ENCODE measurements at regions not wholly inside any gene's neighbourhood (a gene's known extent, or its start where the extent isn't known, plus 50 kb on each side); places are given as distances from the start of the nearest gene placed in this dataset.

- no peak for TF ChIP-seq EHF (CRISPR knock-in tag; IDR thresholded peaks at IDR 0.05)
- no peak for TF ChIP-seq MAX (IDR thresholded peaks at IDR 0.05)
- no peak for TF ChIP-seq TFCP2L1 (CRISPR knock-in tag; IDR thresholded peaks at IDR 0.05)
- TF ChIP-seq EP300 (IDR thresholded peaks at IDR 0.05) = no peak
- no peak for TF ChIP-seq SREBF2 (IDR thresholded peaks at IDR 0.05)
- TF ChIP-seq JUN (IDR thresholded peaks at IDR 0.05) = no peak
- TF ChIP-seq HES2 (IDR thresholded peaks at IDR 0.05) = no peak
- TF ChIP-seq RCOR1 (IDR thresholded peaks at IDR 0.05; ENCODE audit: low read depth, low read length) = no peak
- no peak for TF ChIP-seq ZFP36 (IDR thresholded peaks at IDR 0.05; ENCODE audit: borderline replicate concordance, partially characterized antibody)
- no peak for TF ChIP-seq RFX5 (IDR thresholded peaks at IDR 0.05)
- TF ChIP-seq HDAC2 (IDR thresholded peaks at IDR 0.05) = no peak
- TF ChIP-seq MYC (IDR thresholded peaks at IDR 0.05; ENCODE audit: borderline replicate concordance, low read length) = no peak
- TF ChIP-seq NR3C1 (IDR thresholded peaks at IDR 0.05) = no peak
- no peak for TF ChIP-seq E2F6 (IDR thresholded peaks at IDR 0.05; ENCODE audit: borderline replicate concordance, low read depth)
- ATAC-seq (no peak), FAIRE-seq (no peak), DNase-seq (ENCODE audit: low read depth in 1 of 2, low spot score in 1 of 2) (no peak)
- ChIA-PET CTCF (interaction anchor here (0.5 to 2.1 kb wide), 2 partner anchors 33 to 56 kb away, joined by 3 to 6 read pairs; no protein-coding TSS in a partner anchor), POLR2A (no interaction called here)
- Histone ChIP-seq H3K9me3 (0 out of 3 replicates have a peak, but pooled peaks cover under 1% of the 10 kb centered on the region), H3K4me1 (no peaks in the 10 kb centered on the region), H3K4me2 (no peak overlapping the region), H3K4me3 (no peak overlapping the region), H3K27ac (no peak overlapping the region)
- 36% methylated on average over 4 of the region's 4 CpGs for WGBS (ENCODE audit: missing lambda C conversion rate)
Observed at GRCh38 chr12:13311551-13311950, 115.0 kb downstream of the EMP1 start.

- ChIA-PET POLR2A (no interaction called here), CTCF (interaction anchor here (1.6 kb wide), 1 partner anchor 227 kb away, joined by 4 read pairs; no protein-coding TSS in a partner anchor)
- Histone ChIP-seq H3K9me3 (no peaks in the 10 kb centered on the region), H3K4me2 (no peak overlapping the region), H3K4me3 (no peak overlapping the region), H3K27ac (no peak overlapping the region), H3K4me1 (no peaks in the 10 kb centered on the region)
- 21% methylated on average over 4 of the region's 4 CpGs for WGBS (ENCODE audit: missing lambda C conversion rate)
- no peak for TF ChIP-seq SMC3 (IDR thresholded peaks at IDR 0.05)
- no peak for TF ChIP-seq NFE2L2 (conservative IDR thresholded peaks at IDR 0.05; ENCODE audit: low read length)
- no peak for TF ChIP-seq ZC3H11A (IDR thresholded peaks at IDR 0.05)
- no peak for TF ChIP-seq HMGXB4 (CRISPR knock-in tag; IDR thresholded peaks at IDR 0.05; ENCODE audit: borderline replicate concordance)
- TF ChIP-seq JUN (IDR thresholded peaks at IDR 0.05) = no peak
- no peak for TF ChIP-seq GATA3 (IDR thresholded peaks at IDR 0.05; ENCODE audit: borderline replicate concordance)
- no peak for TF ChIP-seq E2F6 (IDR thresholded peaks at IDR 0.05; ENCODE audit: borderline replicate concordance, low read depth)
- FAIRE-seq (no peak), DNase-seq (ENCODE audit: low read depth in 1 of 2, low spot score in 1 of 2) (no peak), ATAC-seq (no peak)
Observed at GRCh38 chr12:13307143-13307816, 110.8 kb downstream of the EMP1 start.

- CTCF ChIA-PET = interaction anchor here (0.9 to 3.5 kb wide), 4 partner anchors 18 to 230 kb away, joined by 3 to 15 read pairs (median 5); no protein-coding TSS in a partner anchor
- TF ChIP-seq E2F6 (IDR thresholded peaks at IDR 0.05; ENCODE audit: borderline replicate concordance, low read depth) = no peak
- TF ChIP-seq GATA3 (IDR thresholded peaks at IDR 0.05; ENCODE audit: borderline replicate concordance) = no peak
- TF ChIP-seq MYC (IDR thresholded peaks at IDR 0.05; ENCODE audit: borderline replicate concordance, low read length) = no peak
- TF ChIP-seq SREBF2 (IDR thresholded peaks at IDR 0.05) = no peak
- TF ChIP-seq HOXB5 (CRISPR knock-in tag; IDR thresholded peaks at IDR 0.05) = no peak
- no peak for TF ChIP-seq HMGXB4 (CRISPR knock-in tag; IDR thresholded peaks at IDR 0.05; ENCODE audit: borderline replicate concordance)
- TF ChIP-seq HES2 (IDR thresholded peaks at IDR 0.05) = no peak
- TF ChIP-seq SMC3 (IDR thresholded peaks at IDR 0.05) = no peak
- TF ChIP-seq MAX (IDR thresholded peaks at IDR 0.05) = no peak
- no peak for TF ChIP-seq ZNF302 (CRISPR knock-in tag; IDR thresholded peaks at IDR 0.05)
- no peak for TF ChIP-seq ATOH8 (CRISPR knock-in tag; IDR thresholded peaks at IDR 0.05; ENCODE audit: low read depth)
- no peak for TF ChIP-seq JUN (IDR thresholded peaks at IDR 0.05)
- ATAC-seq (no peak), FAIRE-seq (no peak), DNase-seq (ENCODE audit: low read depth in 1 of 2, low spot score in 1 of 2) (no peak)
- H3K4me1 ChIP-seq = no peaks in the 10 kb centered on the region
- no peak overlapping the region for H3K27ac ChIP-seq
- no peak overlapping the region for H3K4me3 ChIP-seq
- no peaks in the 10 kb centered on the region for H3K9me3 ChIP-seq
- H3K4me2 ChIP-seq = no peak overlapping the region
- 81% methylated on average over 2 of the region's 2 CpGs for WGBS (ENCODE audit: missing lambda C conversion rate)
- POLR2A ChIA-PET = no interaction called here
Observed at GRCh38 chr12:13304924-13305323, 108.4 kb downstream of the EMP1 start.

All from A549 (cell line).